Cardiac muscle cell (in vitro differentiated cells and primary cell): ENCODE measurements at regions not wholly inside any gene's neighbourhood (a gene's known extent, or its start where the extent isn't known, plus 50 kb on each side); places are given as distances from the start of the nearest gene placed in this dataset.

Experiments
- DNase-seq, 2 donors: peaks; one replicate each; pipeline versions ENCODE4 v3.0.0 to v3.0.0-alpha.2; 2010 to 2017; ENCODE audit warnings: low read depth in 1 of 2, low spot score in 1 of 2
- H3K27ac ChIP-seq: fragments of 200-600 bp; sonication (generic); 2 replicates; pipeline ENCODE4 v1.5.1; 2016
- H3K27me3 ChIP-seq: fragments of 200-600 bp; sonication (generic); 2 replicates; pipeline ENCODE4 v1.6.0; 2016; ENCODE audit warnings: control low read depth
- H3K36me3 ChIP-seq: fragments of 200-600 bp; sonication (generic); 2 replicates; pipeline ENCODE4 v1.5.1; 2016; ENCODE audit warnings: control low read depth
- H3K4me1 ChIP-seq: fragments of 200-600 bp; sonication (generic); 2 replicates; pipeline ENCODE4 v1.8.1; 2017; ENCODE audit warnings: low read depth, mild to moderate bottlenecking, mixed run types
- H3K4me3 ChIP-seq: fragments of 200-600 bp; sonication (generic); 2 replicates; pipeline ENCODE4 v1.5.1; 2016; ENCODE audit warnings: mild to moderate bottlenecking
- H3K9me3 ChIP-seq: fragments of 200-600 bp; sonication (generic); 2 replicates; pipeline ENCODE4 v1.5.1; 2017; ENCODE audit warnings: low read depth, mild to moderate bottlenecking, control low read depth
- TF ChIP-seq, protein P1 (sequence below): IDR thresholded peaks from 2 replicates; pipeline ENCODE4 v1.5.1; 2012; ENCODE audit warnings: low read depth, mild to moderate bottlenecking, low read length

DNA sequence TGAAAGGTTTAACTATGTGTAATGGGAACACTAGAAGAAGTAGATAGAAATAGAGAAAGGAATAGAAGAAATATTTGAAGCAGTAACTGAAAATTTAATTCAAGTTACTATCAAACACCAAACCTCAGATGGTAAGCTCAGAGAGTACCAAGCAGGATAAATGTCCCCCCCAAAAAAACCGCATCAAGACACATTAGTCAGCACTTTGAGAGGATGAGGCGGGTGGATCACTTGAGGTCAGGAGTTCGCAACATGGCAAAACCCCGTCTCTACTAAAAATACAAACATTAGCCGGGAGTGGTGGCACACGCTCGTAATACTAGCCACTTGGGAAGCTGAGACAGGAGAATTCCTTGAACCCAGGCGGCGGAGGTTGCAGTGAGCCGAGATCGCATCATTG lies 253.1 kb downstream of the C6orf118 start:
- Histone ChIP-seq H3K4me3 (no peak overlapping the region), H3K9me3 (no peaks in the 10 kb centered on the region), H3K27ac (no peak overlapping the region), H3K4me1 (no peaks in the 10 kb centered on the region), H3K27me3 (no peaks in the 10 kb centered on the region), H3K36me3 (no peaks in the 10 kb centered on the region)
- TF ChIP-seq, protein P1, sequence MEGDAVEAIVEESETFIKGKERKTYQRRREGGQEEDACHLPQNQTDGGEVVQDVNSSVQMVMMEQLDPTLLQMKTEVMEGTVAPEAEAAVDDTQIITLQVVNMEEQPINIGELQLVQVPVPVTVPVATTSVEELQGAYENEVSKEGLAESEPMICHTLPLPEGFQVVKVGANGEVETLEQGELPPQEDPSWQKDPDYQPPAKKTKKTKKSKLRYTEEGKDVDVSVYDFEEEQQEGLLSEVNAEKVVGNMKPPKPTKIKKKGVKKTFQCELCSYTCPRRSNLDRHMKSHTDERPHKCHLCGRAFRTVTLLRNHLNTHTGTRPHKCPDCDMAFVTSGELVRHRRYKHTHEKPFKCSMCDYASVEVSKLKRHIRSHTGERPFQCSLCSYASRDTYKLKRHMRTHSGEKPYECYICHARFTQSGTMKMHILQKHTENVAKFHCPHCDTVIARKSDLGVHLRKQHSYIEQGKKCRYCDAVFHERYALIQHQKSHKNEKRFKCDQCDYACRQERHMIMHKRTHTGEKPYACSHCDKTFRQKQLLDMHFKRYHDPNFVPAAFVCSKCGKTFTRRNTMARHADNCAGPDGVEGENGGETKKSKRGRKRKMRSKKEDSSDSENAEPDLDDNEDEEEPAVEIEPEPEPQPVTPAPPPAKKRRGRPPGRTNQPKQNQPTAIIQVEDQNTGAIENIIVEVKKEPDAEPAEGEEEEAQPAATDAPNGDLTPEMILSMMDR, result no peak
- DNase-seq, result no peak

DNA sequence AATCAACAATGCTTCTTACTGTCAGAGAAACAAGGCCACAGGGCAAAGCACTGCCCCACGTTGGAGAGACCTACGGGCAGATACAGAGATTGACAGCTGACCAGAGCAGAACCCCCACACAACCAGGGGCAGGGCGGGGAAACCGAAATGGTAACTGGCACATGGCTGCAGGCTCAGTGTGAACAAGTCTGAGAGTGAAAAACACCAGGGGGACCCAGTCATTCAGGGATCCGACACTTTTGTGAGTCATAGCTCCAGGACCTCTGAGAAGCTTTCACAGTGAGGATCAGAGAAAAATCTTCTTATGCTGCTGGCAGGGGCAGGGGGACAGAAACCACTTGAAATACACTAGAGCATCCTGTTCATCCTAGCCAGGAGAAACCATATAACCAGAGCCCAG lies 254.2 kb downstream of the C6orf118 start:
- no peaks in the 10 kb centered on the region for H3K36me3 ChIP-seq
- no peaks in the 10 kb centered on the region for H3K4me1 ChIP-seq
- H3K9me3 ChIP-seq, result no peaks in the 10 kb centered on the region
- no peak overlapping the region for H3K27ac ChIP-seq
- DNase-seq, result peak in 1 of 2 donors; percentile 1
- TF ChIP-seq, protein P1, result no peak
- H3K27me3 ChIP-seq, result no peaks in the 10 kb centered on the region
- no peak overlapping the region for H3K4me3 ChIP-seq

DNA sequence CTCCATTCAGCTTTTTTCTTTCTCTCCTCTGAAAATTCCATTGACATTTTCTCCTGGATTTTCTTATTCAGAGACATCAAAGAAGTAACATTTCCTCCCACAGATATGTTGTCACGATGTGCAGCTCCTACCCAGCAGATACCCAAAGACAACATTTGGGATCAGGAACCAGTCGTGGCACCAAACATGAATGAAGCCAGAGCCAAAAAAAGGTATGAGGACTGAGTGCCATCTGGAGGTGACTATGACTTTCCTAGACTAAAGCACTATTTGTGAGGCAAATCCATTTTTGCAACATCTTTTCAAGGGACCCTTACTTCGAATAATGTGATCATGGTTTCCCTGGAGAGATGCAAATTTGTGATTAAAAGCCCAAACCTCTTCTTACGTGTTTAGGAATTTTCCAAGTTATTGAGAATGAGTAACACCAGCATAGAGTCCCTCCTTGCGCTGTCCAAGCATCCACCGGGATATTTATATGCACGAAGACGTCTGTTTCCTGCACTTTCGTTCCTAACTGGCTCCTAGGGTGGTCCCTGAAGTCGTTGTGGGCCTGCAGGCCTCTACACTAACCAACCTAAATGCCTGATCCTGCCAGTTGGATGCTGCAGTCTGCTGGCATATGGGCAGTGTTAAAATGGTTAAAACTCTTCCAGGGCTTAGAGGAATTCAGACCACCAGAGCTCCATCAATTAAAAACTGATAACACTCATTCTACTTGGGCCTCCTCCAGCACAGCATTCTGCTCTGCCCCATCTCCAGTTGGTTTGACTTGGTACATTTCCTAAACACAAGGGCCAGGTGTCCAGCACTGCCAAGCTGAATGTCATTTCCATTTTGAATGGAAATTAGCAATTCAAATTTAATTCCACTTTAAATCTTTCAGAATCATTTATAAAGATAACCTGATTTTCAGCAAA lies 256.6 kb downstream of the C6orf118 start:
- Histone ChIP-seq H3K36me3 (no peaks in the 10 kb centered on the region), H3K4me1 (no peaks in the 10 kb centered on the region), H3K4me3 (no peak overlapping the region), H3K27me3 (no peaks in the 10 kb centered on the region), H3K27ac (no peak overlapping the region), H3K9me3 (no peaks in the 10 kb centered on the region)
- DNase-seq, result no peak
- TF ChIP-seq, protein P1, result no peak

DNA sequence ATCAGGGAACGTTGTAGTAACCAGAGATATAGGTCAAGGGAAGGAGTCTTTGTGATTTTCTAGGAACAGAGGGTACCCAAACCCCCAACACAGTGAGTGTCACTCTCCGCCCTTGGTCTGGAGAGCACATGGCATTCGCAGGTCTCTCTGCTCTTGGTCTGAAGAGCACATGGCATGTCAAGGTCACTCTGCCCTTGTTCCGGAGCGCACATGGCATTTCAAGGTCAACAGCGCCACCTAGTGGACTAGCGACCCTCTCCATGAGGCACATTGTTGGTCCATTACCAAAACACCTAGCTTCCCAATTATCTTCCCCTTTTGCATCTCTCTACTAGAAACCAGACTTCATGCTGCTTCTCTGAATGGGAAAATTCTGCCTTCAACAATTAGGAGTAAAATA lies 260.0 kb downstream of the C6orf118 start:
- no peak overlapping the region for H3K27ac ChIP-seq
- no peak overlapping the region for H3K4me3 ChIP-seq
- DNase-seq, result peak; percentile 28 to 50
- no peaks in the 10 kb centered on the region for H3K4me1 ChIP-seq
- no peaks in the 10 kb centered on the region for H3K9me3 ChIP-seq
- H3K36me3 ChIP-seq, result no peaks in the 10 kb centered on the region
- TF ChIP-seq, protein P1, result peak; percentile 35
- no peaks in the 10 kb centered on the region for H3K27me3 ChIP-seq

DNA sequence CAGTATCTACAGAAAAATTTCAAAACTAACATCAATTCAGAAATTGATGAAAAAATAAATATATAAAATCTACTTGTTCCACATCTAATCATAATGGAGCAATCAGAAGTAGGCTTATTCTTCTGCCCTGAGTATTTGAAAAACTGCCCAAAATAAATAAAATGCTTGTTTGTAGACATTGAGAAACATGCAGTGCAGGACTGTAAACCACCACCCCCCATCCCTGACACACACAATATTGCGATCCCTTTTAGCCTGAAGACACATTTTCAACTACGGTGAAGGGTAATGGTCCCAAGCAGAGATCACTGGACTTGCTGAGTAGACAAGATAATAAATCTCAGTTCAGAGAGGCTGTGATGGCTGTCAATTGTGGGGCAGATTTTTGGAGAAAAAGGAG lies 261.5 kb downstream of the C6orf118 start:
- DNase-seq, result no peak
- Histone ChIP-seq H3K4me1 (no peaks in the 10 kb centered on the region), H3K9me3 (no peaks in the 10 kb centered on the region), H3K27me3 (no peaks in the 10 kb centered on the region), H3K4me3 (no peak overlapping the region), H3K36me3 (no peaks in the 10 kb centered on the region), H3K27ac (no peak overlapping the region)
- TF ChIP-seq, protein P1, result no peak
